Lung (tissue), 11 donors: ENCODE measurements at regions not wholly inside any gene's neighbourhood (a gene's known extent, or its start where the extent isn't known, plus 50 kb on each side); places are given as distances from the start of the nearest gene placed in this dataset.

Experiments used
- ATAC-seq: fragments of 200-7000 bp; cut with Tn5 transposase; one replicate; pipeline ENCODE4 v1.9.1; 2020; ENCODE audit warnings: moderate number of reproducible peaks; ENCODE audit not compliant: insufficient read depth, low FRiP score
- DNase-seq, 3 donors: peaks; one replicate each; pipeline ENCODE4 v3.0.0-alpha.2; 2013 to 2017
- H3K27ac ChIP-seq, 2 donors: one replicate each; pipeline ENCODE4 v1.5.1; 2013; ENCODE audit warnings: mild to moderate bottlenecking in 2 of 2, moderate library complexity in 2 of 2, control low read depth in 1 of 2, inconsistent platforms in 1 of 2, low read depth in 1 of 2, low read length in 1 of 2
- H3K27me3 ChIP-seq, 3 donors: one replicate each; pipeline ENCODE4 v1.5.1; 2013; ENCODE audit warnings: low read length in 2 of 3; ENCODE audit not compliant: control insufficient read depth in 3 of 3, insufficient read depth in 3 of 3
- H3K36me3 ChIP-seq, 4 donors: one replicate each; pipeline ENCODE4 v1.5.1; 2013; ENCODE audit warnings: low read length in 4 of 4, mild to moderate bottlenecking in 1 of 4, moderate library complexity in 1 of 4; ENCODE audit not compliant: control insufficient read depth in 4 of 4, insufficient read depth in 4 of 4
- H3K4me1 ChIP-seq, 5 donors: one replicate each; pipeline ENCODE4 v1.5.1; 2013; ENCODE audit warnings: low read length in 5 of 5, mild to moderate bottlenecking in 2 of 5, moderate library complexity in 1 of 5; ENCODE audit not compliant: control insufficient read depth in 5 of 5, insufficient read depth in 5 of 5
- H3K4me3 ChIP-seq: one replicate; pipeline ENCODE4 v1.5.1; 2013; ENCODE audit warnings: mild to moderate bottlenecking, control low read depth, moderate library complexity
- H3K9ac ChIP-seq, 2 donors: one replicate each; pipeline ENCODE4 v1.5.1; 2013; ENCODE audit warnings: low read length in 2 of 2, control low read depth in 1 of 2; ENCODE audit not compliant: insufficient read depth in 1 of 2
- H3K9me3 ChIP-seq, 4 donors: one replicate each; pipeline ENCODE4 v1.5.1; 2013; ENCODE audit warnings: low read length in 3 of 4, mild to moderate bottlenecking in 1 of 4, moderate library complexity in 1 of 4; ENCODE audit not compliant: control insufficient read depth in 4 of 4, insufficient read depth in 3 of 4
- WGBS, 2 donors: extraction: QIAGEN DNeasy Blood & Tissue Kit; methylation state at CpG; one replicate each; pipeline ENCODE4 v1.1.7; 2013; 5-methylcytosine and 5-hydroxymethylcytosine counted together
- TF ChIP-seq, protein P1 (sequence below): IDR thresholded peaks from 2 replicates; pipeline ENCODE4 v1.5.1; 2012; ENCODE audit warnings: mild to moderate bottlenecking; ENCODE audit errors: control extremely low read depth, extremely low read depth
- donor health status: control.
- donor health status: control.
- donor health status: Bipolar disorder and iron deficiency.
- donor health status: healthy.
- donor health status: DM: yes; HTN: yes; CAD: no.

DNA sequence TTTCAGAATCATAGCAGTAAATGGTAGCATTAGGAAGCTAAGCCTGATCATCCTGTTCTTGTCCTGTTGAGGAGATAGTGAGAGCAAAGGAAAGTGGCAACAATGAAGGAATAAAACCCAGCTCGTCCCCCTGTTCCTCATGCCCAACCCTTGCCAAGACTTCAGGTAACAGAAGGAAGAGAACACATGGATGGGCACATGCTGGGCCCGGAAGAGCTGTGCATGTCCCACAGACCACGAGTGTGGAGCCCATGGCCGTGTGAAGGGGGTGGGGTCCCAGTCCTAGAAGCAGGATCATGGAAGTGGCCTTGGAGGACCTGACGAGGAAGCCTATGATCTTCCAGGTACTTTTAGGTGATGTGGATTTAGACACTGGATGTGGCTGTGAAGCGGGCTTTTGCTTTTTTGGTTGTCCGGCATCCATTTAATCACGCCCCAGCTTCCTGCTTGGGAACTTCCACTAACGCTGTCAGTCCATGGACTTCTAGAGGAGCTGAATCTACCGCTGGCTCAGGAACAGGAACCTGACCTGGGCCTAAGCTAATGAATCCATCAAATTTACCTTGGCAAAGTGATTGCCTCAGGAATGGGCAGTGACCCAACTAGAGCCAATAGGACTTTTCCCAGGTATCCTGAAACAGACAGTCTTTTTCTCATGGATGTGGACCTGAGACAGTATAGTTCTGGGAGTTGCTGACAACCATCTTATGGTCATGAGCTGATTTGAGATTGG lies 79.3 kb upstream of the ARMC2 start:
- Histone ChIP-seq H3K9ac (no peak overlapping the region), H3K27ac (no peak overlapping the region), H3K4me1 (peaks cover 0 to 7% (median 0%) of the 10 kb centered on the region in 5 donors), H3K27me3 (no peaks in the 10 kb centered on the region), H3K36me3 (no peaks in the 10 kb centered on the region), H3K9me3 (no peaks in the 10 kb centered on the region), H3K4me3 (no peak overlapping the region)
- ATAC-seq (no peak), DNase-seq (no peak)
- TF ChIP-seq, protein P1, sequence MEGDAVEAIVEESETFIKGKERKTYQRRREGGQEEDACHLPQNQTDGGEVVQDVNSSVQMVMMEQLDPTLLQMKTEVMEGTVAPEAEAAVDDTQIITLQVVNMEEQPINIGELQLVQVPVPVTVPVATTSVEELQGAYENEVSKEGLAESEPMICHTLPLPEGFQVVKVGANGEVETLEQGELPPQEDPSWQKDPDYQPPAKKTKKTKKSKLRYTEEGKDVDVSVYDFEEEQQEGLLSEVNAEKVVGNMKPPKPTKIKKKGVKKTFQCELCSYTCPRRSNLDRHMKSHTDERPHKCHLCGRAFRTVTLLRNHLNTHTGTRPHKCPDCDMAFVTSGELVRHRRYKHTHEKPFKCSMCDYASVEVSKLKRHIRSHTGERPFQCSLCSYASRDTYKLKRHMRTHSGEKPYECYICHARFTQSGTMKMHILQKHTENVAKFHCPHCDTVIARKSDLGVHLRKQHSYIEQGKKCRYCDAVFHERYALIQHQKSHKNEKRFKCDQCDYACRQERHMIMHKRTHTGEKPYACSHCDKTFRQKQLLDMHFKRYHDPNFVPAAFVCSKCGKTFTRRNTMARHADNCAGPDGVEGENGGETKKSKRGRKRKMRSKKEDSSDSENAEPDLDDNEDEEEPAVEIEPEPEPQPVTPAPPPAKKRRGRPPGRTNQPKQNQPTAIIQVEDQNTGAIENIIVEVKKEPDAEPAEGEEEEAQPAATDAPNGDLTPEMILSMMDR: no peak
- 87 to 96% methylated on average over 10 of the region's 10 CpGs for WGBS, 2 donors

DNA sequence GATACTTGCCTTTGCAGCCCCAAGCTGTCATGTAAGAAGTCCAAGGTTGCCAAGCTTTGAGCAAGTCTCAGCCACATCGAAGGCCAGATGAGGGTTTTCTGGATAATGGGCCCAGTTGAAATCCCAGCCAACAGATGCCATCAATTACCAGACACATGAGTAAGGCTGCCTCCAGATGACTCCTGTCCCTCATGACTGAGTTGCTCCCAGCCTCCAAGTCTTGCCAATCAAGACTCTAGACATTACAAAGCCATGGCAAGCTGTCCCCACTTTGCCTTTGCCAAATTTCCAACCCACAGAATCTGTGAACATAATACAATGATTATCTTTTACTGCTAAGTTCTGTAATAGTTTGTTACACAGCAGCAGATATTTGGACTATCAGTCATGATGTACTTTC lies 76.8 kb upstream of the ARMC2 start:
- Histone ChIP-seq H3K36me3 (no peaks in the 10 kb centered on the region), H3K4me3 (no peak overlapping the region), H3K9me3 (no peaks in the 10 kb centered on the region), H3K27ac (no peak overlapping the region), H3K9ac (no peak overlapping the region), H3K4me1 (peaks cover 0 to 7% (median 0%) of the 10 kb centered on the region in 5 donors), H3K27me3 (no peaks in the 10 kb centered on the region)
- ATAC-seq (no peak), DNase-seq (no peak)
- TF ChIP-seq, protein P1: no peak
- WGBS, 2 donors: 88 to 91% methylated on average over 1 of the region's 1 CpG

DNA sequence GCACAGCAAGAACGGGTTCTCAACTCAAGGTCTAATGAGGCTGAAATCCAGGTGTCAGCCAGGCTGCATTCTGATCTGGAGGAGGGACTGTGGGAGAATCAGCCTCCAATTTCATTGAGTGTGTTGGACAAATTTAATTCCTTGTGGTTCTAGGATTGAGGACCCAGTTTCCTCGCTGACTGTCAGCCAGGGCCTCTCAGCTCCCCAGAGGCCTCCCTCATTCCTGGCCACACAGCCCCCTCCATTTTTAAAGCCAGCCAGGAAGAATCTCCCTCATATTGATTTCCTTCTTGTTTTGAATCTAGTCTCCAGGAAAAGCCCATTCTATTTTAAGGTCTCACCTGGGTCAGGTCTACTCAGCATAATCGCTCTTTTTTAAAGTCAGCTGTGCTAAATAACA lies 73.7 kb upstream of the ARMC2 start:
- no peak overlapping the region for H3K27ac ChIP-seq
- H3K9ac ChIP-seq: no peak overlapping the region
- DNase-seq (no peak), ATAC-seq (no peak)
- TF ChIP-seq, protein P1: no peak
- no peaks in the 10 kb centered on the region for H3K9me3 ChIP-seq
- H3K4me3 ChIP-seq: no peak overlapping the region
- no peaks in the 10 kb centered on the region for H3K36me3 ChIP-seq
- H3K27me3 ChIP-seq: no peaks in the 10 kb centered on the region
- no peaks in the 10 kb centered on the region for H3K4me1 ChIP-seq
- WGBS, 2 donors: 98% methylated on average over 3 of the region's 3 CpGs

DNA sequence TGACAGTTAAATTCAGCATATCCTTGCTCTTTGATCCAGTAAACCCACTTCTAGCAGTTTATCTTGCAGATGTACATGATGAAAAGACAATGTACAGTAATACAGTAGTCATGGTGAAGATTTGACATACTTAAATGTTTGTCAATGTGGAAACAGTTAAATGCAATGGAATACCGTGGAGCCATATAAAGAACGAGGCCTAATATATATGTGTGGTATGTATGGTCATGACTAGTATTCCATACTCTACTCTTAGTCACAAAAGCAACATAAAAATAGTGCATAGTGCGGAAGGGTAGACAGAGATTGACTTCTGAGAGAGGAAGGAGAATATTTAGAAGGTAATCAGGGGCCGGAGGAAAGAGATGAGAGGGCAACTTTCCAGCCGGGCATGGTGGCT lies 70.7 kb upstream of the ARMC2 start:
- Histone ChIP-seq H3K4me1 (peaks cover 0 to 13% (median 3%) of the 10 kb centered on the region in 5 donors), H3K9me3 (no peaks in the 10 kb centered on the region), H3K4me3 (no peak overlapping the region), H3K27me3 (no peaks in the 10 kb centered on the region), H3K36me3 (no peaks in the 10 kb centered on the region), H3K27ac (no peak overlapping the region), H3K9ac (no peak overlapping the region)
- ATAC-seq (no peak), DNase-seq (no peak)
- WGBS, 2 donors: 89 to 93% methylated on average over 5 of the region's 5 CpGs
- TF ChIP-seq, protein P1: no peak
